NCI-H2227 treated with DMSO at 0.1 percent for 48 hours (cell line): ENCODE measurements at regions not wholly inside any gene's neighbourhood (a gene's known extent, or its start where the extent isn't known, plus 50 kb on each side); places are given as distances from the start of the nearest gene placed in this dataset.

Source experiments
- DNase-seq: peaks from one replicate; lab custom pipeline; 2025; lab: John Stamatoyannopoulos, UW

DNA sequence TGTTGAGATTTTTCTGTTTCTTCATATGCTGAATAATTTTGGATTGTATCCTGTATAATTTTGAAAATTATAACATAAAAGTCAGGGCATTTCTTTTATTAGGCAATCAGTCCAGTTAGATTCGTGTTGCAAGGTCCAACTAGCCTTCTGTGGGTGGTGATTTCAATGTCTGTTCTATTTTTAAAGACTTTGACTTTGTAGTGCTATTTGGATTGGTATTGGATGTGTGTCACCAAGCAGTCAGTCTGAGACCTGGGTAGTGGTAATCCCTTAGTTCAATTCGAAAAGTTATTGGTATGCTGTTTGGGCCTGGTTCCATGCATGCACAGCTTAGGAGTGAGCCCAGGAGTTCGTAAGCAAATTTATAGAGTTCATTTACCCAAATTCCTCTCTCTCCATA lies 82.2 kb downstream of the EPDR1 start:
- DNase-seq, result no peak

DNA sequence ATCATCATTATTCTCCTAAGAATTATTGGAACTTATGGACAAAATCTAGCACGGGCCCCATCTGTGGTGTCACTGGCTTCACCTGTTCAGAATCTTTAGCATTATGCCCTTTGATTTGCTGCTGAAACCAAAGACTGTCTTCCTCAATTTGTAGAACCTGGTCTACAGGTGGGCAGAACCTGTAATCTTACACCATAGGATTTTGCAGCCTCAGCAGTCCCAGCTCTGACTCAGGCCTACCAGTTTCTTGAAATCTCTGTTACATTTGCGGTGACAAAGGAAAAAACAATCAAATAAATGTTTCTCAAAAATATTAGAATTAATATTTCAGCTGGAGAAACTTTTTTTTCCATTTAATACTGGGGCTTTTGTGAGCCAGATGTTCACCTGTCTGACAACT lies 86.1 kb downstream of the EPDR1 start:
- no peak for DNase-seq

DNA sequence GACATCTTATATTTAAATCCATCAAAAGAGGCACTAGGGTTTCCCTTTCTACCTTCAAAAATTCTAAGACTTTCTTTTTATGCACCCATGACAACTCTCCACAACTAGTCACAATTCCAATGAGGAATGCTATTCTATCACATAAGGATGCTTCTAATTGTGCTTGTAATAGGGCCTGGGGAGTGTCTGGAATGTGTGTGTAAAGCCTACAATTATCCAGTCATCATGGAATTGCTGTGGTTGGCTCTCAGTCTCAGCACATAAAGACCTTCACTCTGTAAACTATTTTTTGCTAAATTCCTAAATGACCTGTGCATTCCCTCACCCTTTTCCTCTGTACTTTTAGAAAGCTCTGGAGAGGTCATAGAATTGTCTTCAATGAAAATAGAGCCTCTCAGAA lies 86.7 kb downstream of the EPDR1 start:
- DNase-seq, result no peak

DNA sequence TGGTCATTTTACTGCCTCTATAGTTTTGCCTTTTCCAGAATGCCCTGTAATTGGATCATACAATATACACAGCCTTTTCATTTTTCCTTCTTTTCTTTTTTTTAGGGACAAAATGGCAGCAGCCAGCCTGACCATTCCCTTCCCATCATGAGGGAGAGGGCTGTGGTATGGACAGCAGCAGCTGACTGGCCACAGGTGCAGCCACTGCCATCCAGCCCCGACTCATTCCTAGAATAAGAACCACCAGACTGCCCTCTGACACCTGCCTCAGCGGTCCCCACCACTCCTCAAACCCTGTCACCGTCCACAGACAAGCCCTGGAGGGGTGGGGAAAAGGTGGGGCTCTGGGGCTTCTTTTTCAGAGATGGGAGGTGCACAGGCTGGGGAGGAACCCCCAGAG lies 92.8 kb downstream of the EPDR1 start:
- DNase-seq, result no peak

DNA sequence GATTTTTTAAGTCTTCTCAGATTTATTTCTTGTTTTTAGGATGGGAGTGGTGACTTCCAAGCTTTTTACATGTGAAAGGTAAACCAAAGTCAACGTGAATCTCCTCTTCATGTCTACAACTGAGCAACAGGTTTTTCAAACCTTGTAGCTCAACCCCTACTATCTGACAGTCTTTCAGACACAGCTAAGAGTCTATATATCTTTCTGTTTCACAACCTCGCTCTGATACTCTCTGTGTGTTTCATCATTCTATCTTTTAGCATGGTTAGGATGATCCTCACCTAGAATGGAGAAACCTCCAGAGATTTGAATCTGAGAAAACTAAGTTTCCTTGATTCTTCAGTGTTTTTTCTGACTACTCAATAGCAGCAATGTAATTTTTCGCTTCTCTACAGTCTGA lies 96.1 kb downstream of the EPDR1 start:
- DNase-seq, result no peak

DNA sequence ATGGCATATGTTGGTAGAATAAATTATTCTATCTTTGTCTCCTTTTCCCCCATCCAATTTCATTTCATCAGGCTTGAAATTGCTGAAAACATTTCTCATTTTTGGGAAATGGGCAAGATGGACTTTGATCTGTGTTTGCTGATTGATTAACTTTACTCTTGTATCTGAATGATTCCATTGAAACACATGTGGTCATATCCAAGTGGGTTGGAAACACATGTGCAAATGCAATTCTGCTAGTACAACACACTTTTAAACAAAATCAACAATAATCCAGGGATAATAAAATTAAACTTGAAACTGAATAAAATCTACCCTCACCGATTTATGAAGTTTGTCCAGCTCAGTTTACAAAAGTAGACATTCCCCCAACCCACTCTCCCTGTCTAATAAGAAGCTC lies 96.9 kb downstream of the EPDR1 start:
- no peak for DNase-seq

GRCh38 chr7:38020121-38020785 lies 99.8 kb downstream of the EPDR1 start:
- no peak for DNase-seq

GRCh38 chr7:38021892-38022291 lies 101.5 kb downstream of the EPDR1 start:
- no peak for DNase-seq

DNA sequence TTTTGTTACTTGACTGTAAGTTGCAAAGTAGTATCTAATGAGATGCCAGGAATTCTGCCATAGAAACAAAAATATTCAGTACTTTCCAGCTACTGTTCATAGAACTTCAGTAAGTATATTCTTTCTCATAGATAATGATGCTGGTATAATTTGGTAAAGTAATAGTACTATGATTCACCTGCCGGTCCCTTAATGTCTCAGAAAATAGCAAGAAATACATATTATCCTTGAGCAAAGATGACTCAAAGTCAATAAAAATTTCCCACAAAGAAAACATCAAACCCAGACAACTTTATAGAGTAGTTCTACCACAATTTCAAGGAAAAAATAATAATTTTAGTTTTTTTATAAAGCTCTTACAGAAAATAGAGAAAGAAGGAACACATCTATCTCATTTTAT lies 105.4 kb downstream of the EPDR1 start:
- no peak for DNase-seq

GRCh38 chr7:38027884-38028455 lies 107.5 kb downstream of the EPDR1 start:
- DNase-seq, result no peak

GRCh38 chr7:38034062-38034908 lies 113.8 kb downstream of the EPDR1 start:
- DNase-seq, result no peak

DNA sequence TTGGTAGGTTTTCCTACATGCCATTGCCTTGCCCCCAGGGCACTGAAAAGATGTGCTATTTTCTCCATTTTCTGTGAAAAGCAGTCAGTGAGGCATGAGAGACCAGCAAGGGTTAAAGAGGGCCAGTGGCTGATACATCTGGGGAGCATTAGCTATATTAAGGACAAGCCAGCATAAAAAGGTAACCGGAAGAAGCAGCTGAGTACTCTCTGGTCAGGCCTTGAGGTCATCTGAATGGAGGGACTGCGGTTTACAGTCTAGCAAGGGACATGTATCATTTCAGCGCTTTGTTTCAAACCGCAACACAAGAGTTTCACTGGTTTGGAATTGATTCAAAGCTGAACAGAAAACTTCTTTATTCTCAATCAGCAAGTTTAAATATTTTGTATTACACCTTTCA lies 120.4 kb downstream of the EPDR1 start:
- DNase-seq, result no peak

- DNase-seq, result no peak
Measured at GRCh38 chr7:38049679-38050078, 128.4 kb upstream of the STARD3NL start.

GRCh38 chr7:38051311-38051710 lies 126.7 kb upstream of the STARD3NL start:
- no peak for DNase-seq

GRCh38 chr7:38051786-38052185 lies 126.3 kb upstream of the STARD3NL start:
- no peak for DNase-seq

DNA sequence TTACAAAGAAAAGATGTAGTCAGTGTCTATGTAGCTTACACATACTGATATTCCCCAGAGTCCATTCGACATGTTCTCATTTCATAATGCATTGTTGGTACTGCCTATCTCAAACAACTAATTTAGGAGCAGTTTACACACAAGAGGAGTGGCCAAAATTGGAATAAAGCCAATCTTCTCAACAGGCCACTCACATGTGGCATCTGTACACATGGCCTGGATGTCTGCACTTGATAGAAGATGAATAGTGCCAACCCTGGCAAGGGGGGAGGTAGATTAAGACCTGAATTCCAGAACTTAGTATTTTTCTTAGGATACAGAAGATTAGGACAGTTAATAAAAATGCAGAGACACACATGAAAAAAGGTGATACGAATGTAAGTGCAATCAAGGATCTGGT lies 125.3 kb upstream of the STARD3NL start:
- DNase-seq, result no peak

GRCh38 chr7:38054199-38054598 lies 123.8 kb upstream of the STARD3NL start:
- DNase-seq, result no peak

DNA sequence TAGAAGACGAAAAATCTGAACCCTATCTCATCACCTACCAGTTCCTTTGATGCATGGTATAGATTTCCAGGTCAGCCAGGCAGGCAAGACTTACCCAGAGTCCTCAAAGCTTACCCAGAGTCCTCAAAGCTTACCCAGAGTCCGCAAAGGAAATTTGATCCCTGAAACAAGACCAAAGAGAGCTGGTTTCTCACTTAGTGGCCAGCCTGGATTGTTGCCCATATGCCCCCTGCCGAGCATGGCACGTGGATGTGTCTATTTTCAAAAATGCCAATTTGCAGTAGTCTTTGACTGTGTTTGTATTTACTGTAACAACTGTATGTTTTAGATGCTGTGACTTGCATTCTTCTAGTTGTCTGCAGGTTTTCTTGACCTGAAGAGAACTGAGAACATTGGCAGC lies 120.2 kb upstream of the STARD3NL start:
- DNase-seq, result no peak

GRCh38 chr7:38060116-38060515 lies 117.9 kb upstream of the STARD3NL start:
- no peak for DNase-seq

GRCh38 chr7:38060637-38061036 lies 117.4 kb upstream of the STARD3NL start:
- DNase-seq, result no peak

DNA sequence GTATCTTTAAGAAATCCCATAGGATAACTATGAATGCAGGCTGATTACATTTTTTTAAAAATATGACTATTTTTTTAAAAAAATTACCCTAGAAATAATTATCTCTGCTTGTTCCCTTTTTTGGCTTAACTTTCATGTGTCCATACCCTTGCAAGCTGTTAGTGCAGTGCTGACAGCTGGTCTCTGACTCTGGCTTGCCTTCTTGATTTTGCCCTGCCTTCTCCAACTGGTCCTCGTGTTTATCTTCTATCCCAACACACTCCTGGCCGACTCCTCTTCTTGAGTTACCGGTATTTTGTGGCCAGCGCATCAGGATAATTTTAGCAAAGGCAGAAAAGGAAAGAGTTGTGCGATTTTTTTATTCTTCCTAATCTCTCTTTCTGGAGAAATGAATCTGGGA lies 111.7 kb upstream of the STARD3NL start:
- DNase-seq, result no peak

DNA sequence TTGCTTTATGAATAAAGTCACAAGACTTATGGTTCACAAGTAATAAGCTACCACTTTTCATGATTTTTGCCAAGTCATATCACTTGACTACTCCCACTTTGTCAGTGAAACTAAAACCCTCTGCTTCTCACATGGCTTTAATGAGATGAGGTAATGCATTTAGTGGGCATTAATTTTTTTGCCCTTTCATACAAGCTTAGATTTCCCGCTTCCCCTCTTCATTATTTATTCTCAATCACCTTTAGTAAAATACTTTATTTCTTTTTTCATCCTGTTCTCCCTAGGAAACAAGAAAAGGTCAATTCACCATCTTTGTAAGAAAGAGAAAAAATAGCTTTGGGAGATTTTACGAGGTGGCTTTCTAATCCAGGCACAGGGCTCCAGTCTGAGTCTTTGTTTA lies 109.6 kb upstream of the STARD3NL start:
- no peak for DNase-seq

DNA sequence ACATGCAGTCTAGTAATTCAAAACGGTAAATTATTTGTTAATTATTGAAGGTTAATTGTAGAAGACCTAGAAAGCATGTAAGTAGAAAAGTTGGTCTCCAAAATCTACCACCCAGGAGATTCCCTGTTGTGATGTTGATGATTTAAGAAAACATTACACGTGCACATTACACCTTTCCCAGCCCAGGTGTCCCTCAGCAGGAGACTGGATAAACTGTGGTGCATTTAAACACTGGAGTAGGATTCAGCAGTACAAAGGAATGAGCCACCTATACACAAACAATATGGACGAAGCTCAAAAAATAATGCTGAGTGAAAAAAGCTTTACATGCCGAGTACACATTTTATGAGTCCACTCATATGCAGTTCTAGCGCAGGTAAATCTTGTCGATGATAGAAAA lies 109.0 kb upstream of the STARD3NL start:
- no peak for DNase-seq
